GM23338 (cell line): ENCODE measurements at regions not wholly inside any gene's neighbourhood (a gene's known extent, or its start where the extent isn't known, plus 50 kb on each side); places are given as distances from the start of the nearest gene placed in this dataset.

Experiments
- ATAC-seq: fragments of 200-7000 bp; cut with Tn5 transposase; 3 replicates; pipeline ENCODE4 v1.9.1; 2020
- DNase-seq: peaks from one replicate; pipeline ENCODE4 v3.0.0-alpha.2; 2015; ENCODE audit warnings: low spot score
- H2AFZ ChIP-seq: fragments of 200-600 bp; sonication (generic); 2 replicates; pipeline ENCODE4 v1.8.0; 2016; ENCODE audit warnings: antibody characterized with exemption, mild to moderate bottlenecking, moderate library complexity
- H3F3A ChIP-seq: fragments of 200-600 bp; sonication (generic); replicated peaks from 2 replicates; pipeline ENCODE4 v1.8.0; 2017; ENCODE audit warnings: antibody characterized with exemption, mixed run types, low read depth
- H3K27ac ChIP-seq: fragments of 200-600 bp; sonication (generic); 2 replicates; pipeline ENCODE4 v1.6.1; 2016; ENCODE audit warnings: low read depth
- H3K27me3 ChIP-seq: fragments of 200-600 bp; sonication (generic); 2 replicates; pipeline ENCODE4 v1.8.0; 2016; ENCODE audit warnings: mild to moderate bottlenecking, mixed run types, moderate library complexity; ENCODE audit not compliant: insufficient read depth
- H3K36me3 ChIP-seq: fragments of 200-600 bp; sonication (generic); 2 replicates; pipeline ENCODE4 v1.8.0; 2016; ENCODE audit warnings: mild to moderate bottlenecking; ENCODE audit not compliant: insufficient read depth
- H3K4me1 ChIP-seq: fragments of 200-600 bp; sonication (generic); 2 replicates; pipeline ENCODE4 v1.8.0; 2016; ENCODE audit warnings: mild to moderate bottlenecking, moderate library complexity; ENCODE audit not compliant: insufficient read depth
- H3K4me2 ChIP-seq: fragments of 200-600 bp; sonication (generic); 2 replicates; pipeline ENCODE4 v1.7.1; 2017; ENCODE audit warnings: mixed run types
- H3K4me3 ChIP-seq: fragments of 200-600 bp; sonication (generic); 2 replicates; pipeline ENCODE4 v1.6.1; 2016; ENCODE audit warnings: mixed run types
- H3K79me2 ChIP-seq: fragments of 200-600 bp; sonication (generic); replicated peaks from 2 replicates; pipeline ENCODE4 v1.8.0; 2017; ENCODE audit warnings: mild to moderate bottlenecking; ENCODE audit not compliant: insufficient read depth
- H3K9me2 ChIP-seq: fragments of 200-600 bp; sonication (generic); 2 replicates; pipeline ENCODE4 v1.8.0; 2017; ENCODE audit not compliant: insufficient read depth
- H4K20me1 ChIP-seq: fragments of 200-600 bp; sonication (generic); replicated peaks from 2 replicates; pipeline ENCODE4 v1.8.0; 2017; ENCODE audit warnings: mild to moderate bottlenecking; ENCODE audit not compliant: insufficient read depth
- H3K27ac Mint-ChIP-seq: 2 replicates; pipeline ENCODE4 v1.8.0; 2020; ENCODE audit warnings: inconsistent platforms, mild to moderate bottlenecking, moderate library complexity, mixed read lengths
- H3K27me3 Mint-ChIP-seq: 3 replicates; pipeline ENCODE4 v1.8.0; 2022; ENCODE audit warnings: low read depth, mild to moderate bottlenecking, moderate library complexity, mixed read lengths, inconsistent platforms; ENCODE audit not compliant: insufficient read depth, poor library complexity
- H3K36me3 Mint-ChIP-seq: 3 replicates; pipeline ENCODE4 v1.8.0; 2021; ENCODE audit warnings: low read depth, mild to moderate bottlenecking, inconsistent platforms, moderate library complexity, mixed read lengths
- H3K4me1 Mint-ChIP-seq: 3 replicates; pipeline ENCODE4 v1.8.0; 2020; ENCODE audit warnings: mild to moderate bottlenecking, inconsistent platforms, mixed read lengths
- H3K4me3 Mint-ChIP-seq: 3 replicates; pipeline ENCODE4 v1.8.0; 2021; ENCODE audit warnings: moderate library complexity, mild to moderate bottlenecking, inconsistent platforms, mixed read lengths
- H3K9me3 Mint-ChIP-seq: 3 replicates; pipeline ENCODE4 v1.8.0; 2020; ENCODE audit warnings: moderate library complexity, mild to moderate bottlenecking, inconsistent platforms, mixed read lengths
- CREB1 ChIP-seq: fragments of 250-450 bp; sonication (Bioruptor Pico); IDR thresholded peaks from 2 replicates; pipeline ENCODE4 v1.5.0; 2020; ENCODE audit warnings: low read depth, mild to moderate bottlenecking, moderate library complexity
- CTCF ChIP-seq, 2 experiments: fragments of 200-600 bp in 1 of 2; sonication (generic) in 1 of 2; conservative IDR thresholded peaks; 2 replicates each; pipeline versions ENCODE4 v1.5.1 to v1.6.1; 2016 to 2017; ENCODE audit warnings: antibody characterized with exemption in 2 of 2, low read depth in 2 of 2, mild to moderate bottlenecking in 2 of 2, moderate library complexity in 1 of 2
- ETS1 ChIP-seq: IDR thresholded peaks from 2 replicates; pipeline ENCODE4 v1.6.1; 2016; ENCODE audit warnings: antibody characterized with exemption
- EZH2 ChIP-seq: fragments of 200-600 bp; sonication (generic); IDR thresholded peaks from one replicate; pipeline ENCODE4 v1.8.0; 2017; ENCODE audit warnings: antibody characterized with exemption, mild to moderate bottlenecking, low read depth; ENCODE audit not compliant: unreplicated experiment
- POLR2AphosphoS5 ChIP-seq: IDR thresholded peaks from 2 replicates; pipeline ENCODE4 v1.6.1; 2016; ENCODE audit warnings: antibody characterized with exemption, low read depth
- REST ChIP-seq: IDR thresholded peaks from one replicate; pipeline ENCODE4 v1.6.1; 2018; ENCODE audit warnings: antibody characterized with exemption; ENCODE audit not compliant: unreplicated experiment
- ZNF462 ChIP-seq: fragments of 250-450 bp; sonication (Bioruptor Pico); IDR thresholded peaks from 2 replicates; pipeline ENCODE4 v1.5.0; 2020; ENCODE audit warnings: mild to moderate bottlenecking, moderate library complexity

GRCh38 chr1:194118086-194118485 is 931.7 kb upstream of the B3GALT2 start:
- ATAC-seq (no peak), DNase-seq (no peak)
- Mint-ChIP-seq H3K27ac (no peak overlapping the region), H3K36me3 (no peaks in the 10 kb centered on the region), H3K4me3 (no peak overlapping the region), H3K27me3 (peaks cover 2% of the 10 kb centered on the region), H3K9me3 (no peaks in the 10 kb centered on the region), H3K4me1 (no peaks in the 10 kb centered on the region)
- TF ChIP-seq CTCF (conservative IDR thresholded peaks at IDR 0.05; ENCODE audit: low read depth in 2 of 2) (no peak), POLR2AphosphoS5 (no peak), EZH2 (no peak), CREB1 (CRISPR knock-in tag) (no peak), REST (no peak), ZNF462 (CRISPR knock-in tag) (no peak), ETS1 (no peak)
- H3K4me3 ChIP-seq = no peak overlapping the region
- H3K27me3 ChIP-seq = no peaks in the 10 kb centered on the region
- no peaks in the 10 kb centered on the region for H3K79me2 ChIP-seq
- H3K4me1 ChIP-seq = no peaks in the 10 kb centered on the region
- no peaks in the 10 kb centered on the region; the same call in 1 of the 2 replicates for H3K9me2 ChIP-seq
- no peaks in the 10 kb centered on the region for H3F3A ChIP-seq
- no peaks in the 10 kb centered on the region for H4K20me1 ChIP-seq
- no peak overlapping the region for H3K4me2 ChIP-seq
- H3K36me3 ChIP-seq = no peaks in the 10 kb centered on the region
- H2AFZ ChIP-seq = peak overlapping the region; percentile 60; the same call in 1 of the 2 replicates
- H3K27ac ChIP-seq = no peak overlapping the region
